RWPE2 (cell line): ENCODE measurements at regions not wholly inside any gene's neighbourhood (a gene's known extent, or its start where the extent isn't known, plus 50 kb on each side); places are given as distances from the start of the nearest gene placed in this dataset.

Experiments
- ATAC-seq: fragments of 200-7000 bp; cut with Tn5 transposase; 3 replicates; pipeline ENCODE4 v1.9.1; 2021; ENCODE audit warnings: low read depth
- DNase-seq: peaks from one replicate; pipeline ENCODE4 v3.0.0-alpha.2; 2020; ENCODE audit warnings: low spot score
- H3K27ac ChIP-seq: fragments of 450-650 bp; 2 replicates; pipeline ENCODE4 v1.5.1; 2017; ENCODE audit warnings: mild to moderate bottlenecking; ENCODE audit not compliant: poor library complexity, severe bottlenecking
- H3K27me3 ChIP-seq: fragments of 250-450 bp; sonication (Bioruptor Pico); 2 replicates; pipeline ENCODE4 v1.5.1; 2021; ENCODE audit warnings: mild to moderate bottlenecking, moderate library complexity; ENCODE audit not compliant: insufficient read depth, poor library complexity, severe bottlenecking
- H3K36me3 ChIP-seq: fragments of 250-450 bp; sonication (Bioruptor Pico); 2 replicates; pipeline ENCODE4 v1.5.1; 2020; ENCODE audit warnings: low read depth, mild to moderate bottlenecking, moderate library complexity
- H3K4me1 ChIP-seq: fragments of 250-450 bp; sonication (Bioruptor Pico); 2 replicates; pipeline ENCODE4 v1.5.1; 2021; ENCODE audit warnings: mild to moderate bottlenecking, moderate library complexity; ENCODE audit not compliant: insufficient read depth, poor library complexity, severe bottlenecking
- H3K4me3 ChIP-seq: fragments of 250-450 bp; sonication (Bioruptor Pico); 2 replicates; pipeline ENCODE4 v1.5.1; 2021; ENCODE audit warnings: mild to moderate bottlenecking, moderate library complexity; ENCODE audit not compliant: severe bottlenecking
- H3K9me3 ChIP-seq: fragments of 250-450 bp; sonication (Bioruptor Pico); 2 replicates; pipeline ENCODE4 v1.5.1; 2021; ENCODE audit warnings: mild to moderate bottlenecking, moderate library complexity; ENCODE audit not compliant: severe bottlenecking
- TF ChIP-seq, protein P1 (sequence below): fragments of 450-650 bp; IDR thresholded peaks from one replicate; pipeline ENCODE4 v1.5.1; 2017; ENCODE audit warnings: mild to moderate bottlenecking, moderate library complexity; ENCODE audit not compliant: poor library complexity, severe bottlenecking

DNA sequence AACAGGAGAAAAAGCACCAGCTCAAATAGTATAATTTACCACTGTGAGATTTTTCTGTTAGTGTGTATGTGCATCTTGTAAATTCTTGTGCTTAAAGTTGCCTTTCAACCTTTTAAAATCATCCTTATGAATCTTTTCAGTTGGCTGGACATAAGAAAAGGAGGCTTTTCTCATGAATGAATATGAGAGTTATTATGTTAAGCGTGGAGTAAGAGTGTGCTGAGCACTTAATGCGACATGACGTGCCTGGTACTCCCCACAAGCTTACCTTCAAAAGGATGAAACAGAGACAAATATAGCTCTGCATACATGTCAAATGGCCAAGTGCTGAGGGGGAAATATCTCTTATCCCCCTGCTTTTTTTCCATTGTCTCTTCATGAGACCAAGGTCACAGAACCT is 85.3 kb upstream of the ADGRL2 start:
- DNase-seq (no peak), ATAC-seq (no peak)
- Histone ChIP-seq H3K9me3 (no peaks in the 10 kb centered on the region), H3K4me3 (no peak overlapping the region), H3K36me3 (no peaks in the 10 kb centered on the region), H3K4me1 (peaks cover 25% of the 10 kb centered on the region), H3K27me3 (no peaks in the 10 kb centered on the region), H3K27ac (no peak overlapping the region)
- TF ChIP-seq, protein P1, sequence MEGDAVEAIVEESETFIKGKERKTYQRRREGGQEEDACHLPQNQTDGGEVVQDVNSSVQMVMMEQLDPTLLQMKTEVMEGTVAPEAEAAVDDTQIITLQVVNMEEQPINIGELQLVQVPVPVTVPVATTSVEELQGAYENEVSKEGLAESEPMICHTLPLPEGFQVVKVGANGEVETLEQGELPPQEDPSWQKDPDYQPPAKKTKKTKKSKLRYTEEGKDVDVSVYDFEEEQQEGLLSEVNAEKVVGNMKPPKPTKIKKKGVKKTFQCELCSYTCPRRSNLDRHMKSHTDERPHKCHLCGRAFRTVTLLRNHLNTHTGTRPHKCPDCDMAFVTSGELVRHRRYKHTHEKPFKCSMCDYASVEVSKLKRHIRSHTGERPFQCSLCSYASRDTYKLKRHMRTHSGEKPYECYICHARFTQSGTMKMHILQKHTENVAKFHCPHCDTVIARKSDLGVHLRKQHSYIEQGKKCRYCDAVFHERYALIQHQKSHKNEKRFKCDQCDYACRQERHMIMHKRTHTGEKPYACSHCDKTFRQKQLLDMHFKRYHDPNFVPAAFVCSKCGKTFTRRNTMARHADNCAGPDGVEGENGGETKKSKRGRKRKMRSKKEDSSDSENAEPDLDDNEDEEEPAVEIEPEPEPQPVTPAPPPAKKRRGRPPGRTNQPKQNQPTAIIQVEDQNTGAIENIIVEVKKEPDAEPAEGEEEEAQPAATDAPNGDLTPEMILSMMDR, result no peak

DNA sequence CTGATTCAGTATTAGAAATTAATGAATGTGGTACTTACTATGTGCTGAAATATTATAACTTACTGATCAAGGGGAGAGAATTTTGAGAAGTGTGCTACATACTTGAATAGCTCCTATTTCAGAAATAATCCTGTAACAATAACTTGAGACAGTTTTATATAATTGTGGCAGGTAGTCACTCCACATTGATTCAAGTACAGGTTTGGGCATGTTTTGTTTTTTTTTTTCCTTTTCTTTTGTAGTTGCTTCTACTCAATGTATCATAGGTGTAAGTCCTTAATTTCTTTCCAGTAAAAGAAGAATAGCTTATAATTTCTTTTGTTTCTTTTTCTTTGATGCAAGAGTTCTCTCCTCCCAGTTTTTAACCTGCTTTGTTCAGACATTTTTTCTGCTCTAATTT is 86.1 kb upstream of the ADGRL2 start:
- H3K27me3 ChIP-seq, result no peaks in the 10 kb centered on the region
- H3K4me3 ChIP-seq, result no peak overlapping the region
- ATAC-seq (no peak), DNase-seq (no peak)
- H3K9me3 ChIP-seq, result no peaks in the 10 kb centered on the region
- peaks cover 25% of the 10 kb centered on the region for H3K4me1 ChIP-seq
- TF ChIP-seq, protein P1, result no peak
- H3K36me3 ChIP-seq, result no peaks in the 10 kb centered on the region
- no peak overlapping the region for H3K27ac ChIP-seq

DNA sequence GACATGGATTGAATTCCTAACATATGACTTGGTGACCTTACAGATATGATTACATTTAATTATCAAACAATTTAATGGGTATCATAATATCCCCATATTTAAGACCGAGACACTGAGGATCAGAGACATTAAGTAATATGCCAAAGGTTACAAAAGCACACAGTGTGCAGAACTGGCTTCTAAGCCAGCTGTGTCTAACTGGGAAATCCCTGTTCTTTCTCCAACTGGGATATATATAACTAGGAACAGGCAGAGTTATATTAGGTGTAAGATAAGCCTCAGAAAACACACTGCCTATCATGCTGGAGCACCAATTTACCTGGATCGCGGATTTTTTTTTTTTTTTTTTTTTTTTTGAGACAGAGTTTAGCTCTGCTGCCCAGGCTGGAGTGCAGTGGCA is 88.3 kb upstream of the ADGRL2 start:
- Histone ChIP-seq H3K27ac (no peak overlapping the region), H3K9me3 (no peaks in the 10 kb centered on the region), H3K4me3 (no peak overlapping the region), H3K4me1 (peaks cover 22% of the 10 kb centered on the region), H3K27me3 (no peaks in the 10 kb centered on the region), H3K36me3 (no peaks in the 10 kb centered on the region)
- no peak for DNase-seq
- TF ChIP-seq, protein P1, result no peak
- no peak for ATAC-seq

DNA sequence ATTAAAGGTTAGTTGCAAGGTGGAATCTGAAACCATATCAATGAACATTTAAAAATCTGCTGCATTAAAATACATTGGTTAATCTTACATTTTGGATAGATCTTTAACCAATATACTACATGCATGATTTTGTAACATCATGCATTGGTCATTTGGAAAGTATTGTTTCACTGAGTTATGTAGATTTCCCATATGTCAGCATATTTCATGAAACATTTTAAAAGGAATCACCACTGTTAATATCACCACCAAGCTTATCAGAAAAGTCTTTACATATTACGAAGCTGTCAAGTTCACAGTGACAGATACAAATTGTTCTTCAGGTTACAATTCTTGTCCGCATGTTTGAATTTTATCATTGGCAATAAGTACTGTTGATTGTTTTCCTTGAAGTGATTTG is 89.9 kb upstream of the ADGRL2 start:
- Histone ChIP-seq H3K4me1 (peaks cover 29% of the 10 kb centered on the region), H3K27me3 (no peaks in the 10 kb centered on the region), H3K36me3 (no peaks in the 10 kb centered on the region), H3K4me3 (no peak overlapping the region), H3K27ac (no peak overlapping the region), H3K9me3 (no peaks in the 10 kb centered on the region)
- no peak for DNase-seq
- ATAC-seq, result no peak
- TF ChIP-seq, protein P1, result no peak

DNA sequence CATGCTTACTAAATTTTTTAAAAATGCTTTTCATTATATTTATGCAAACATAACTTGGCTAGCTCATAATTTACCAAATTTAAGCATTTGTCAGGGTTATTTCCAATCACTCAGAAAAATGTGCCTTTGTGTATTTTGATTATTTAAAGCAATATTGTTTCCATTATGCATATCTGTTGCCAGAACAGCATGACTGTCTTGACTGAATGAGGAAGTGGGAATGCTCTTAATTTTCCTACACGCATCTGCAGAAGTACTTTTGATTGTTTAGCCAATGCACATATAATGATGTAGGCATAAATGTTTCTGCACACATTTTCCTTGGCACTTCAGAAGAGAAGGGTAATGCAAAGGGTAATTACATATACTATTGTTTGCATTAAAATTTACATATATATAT is 92.5 kb upstream of the ADGRL2 start:
- TF ChIP-seq, protein P1, result no peak
- Histone ChIP-seq H3K27me3 (no peaks in the 10 kb centered on the region), H3K27ac (peak overlapping the region; percentile 92), H3K4me3 (no peak overlapping the region), H3K36me3 (no peaks in the 10 kb centered on the region), H3K9me3 (no peaks in the 10 kb centered on the region), H3K4me1 (peaks cover 30% of the 10 kb centered on the region)
- ATAC-seq (no peak), DNase-seq (no peak)
